Liver (tissue), 8 donors: ENCODE measurements at regions not wholly inside any gene's neighbourhood (a gene's known extent, or its start where the extent isn't known, plus 50 kb on each side); places are given as distances from the start of the nearest gene placed in this dataset.

ENCODE experiments used
- DNase-seq: peaks from one replicate; pipeline ENCODE4 v3.0.0-alpha.2; 2017; ENCODE audit warnings: low spot score
- H3K27ac ChIP-seq, 2 donors: one replicate each; pipeline ENCODE4 v1.7.0; 2013; ENCODE audit warnings: inconsistent platforms in 2 of 2, low read length in 2 of 2, control low read depth in 1 of 2, low read depth in 1 of 2, mild to moderate bottlenecking in 1 of 2
- H3K27me3 ChIP-seq, 4 donors: one replicate each; pipeline versions ENCODE4 v1.6.1 to v1.7.0; 2013; ENCODE audit warnings: low read length in 3 of 4, inconsistent platforms in 1 of 4, mild to moderate bottlenecking in 1 of 4, moderate library complexity in 1 of 4; ENCODE audit not compliant: control insufficient read depth in 4 of 4, insufficient read depth in 4 of 4
- H3K36me3 ChIP-seq, 4 donors: one replicate each; pipeline versions ENCODE4 v1.6.1 to v1.7.0; 2013; ENCODE audit warnings: low read length in 3 of 4, mild to moderate bottlenecking in 3 of 4, low read depth in 1 of 4, moderate library complexity in 1 of 4; ENCODE audit not compliant: control insufficient read depth in 4 of 4, insufficient read depth in 3 of 4
- H3K4me1 ChIP-seq, 4 donors: one replicate each; pipeline versions ENCODE4 v1.6.1 to v1.7.0; 2013; ENCODE audit warnings: low read length in 3 of 4, mild to moderate bottlenecking in 3 of 4, moderate library complexity in 1 of 4; ENCODE audit not compliant: control insufficient read depth in 4 of 4, insufficient read depth in 4 of 4
- H3K4me3 ChIP-seq, 3 donors: one replicate each; pipeline versions ENCODE4 v1.6.1 to v1.7.0; 2013; ENCODE audit warnings: low read length in 3 of 3, control low read depth in 1 of 3, low read depth in 1 of 3, mild to moderate bottlenecking in 1 of 3
- H3K9ac ChIP-seq, 2 donors: one replicate each; pipeline ENCODE4 v1.7.0; 2013; ENCODE audit warnings: low read length in 2 of 2, mild to moderate bottlenecking in 2 of 2, moderate library complexity in 2 of 2, control low read depth in 1 of 2, low read depth in 1 of 2
- H3K9me3 ChIP-seq, 4 donors: one replicate each; pipeline versions ENCODE4 v1.6.1 to v1.7.0; 2013; ENCODE audit warnings: low read length in 3 of 4; ENCODE audit not compliant: control insufficient read depth in 4 of 4
- EGR1 ChIP-seq, 2 donors: IDR thresholded peaks; 2 replicates each; pipeline ENCODE4 v1.6.1; 2016 to 2018; ENCODE audit warnings: antibody characterized with exemption in 2 of 2, low read depth in 2 of 2
- FOXA1 ChIP-seq: IDR thresholded peaks from 2 replicates; pipeline ENCODE4 v1.6.1; 2016; ENCODE audit warnings: antibody characterized with exemption
- FOXA2 ChIP-seq: IDR thresholded peaks from 2 replicates; pipeline ENCODE4 v1.6.1; 2016; ENCODE audit warnings: antibody characterized with exemption
- GABPA ChIP-seq, 2 donors: IDR thresholded peaks in 1 of 2; conservative IDR thresholded peaks in 1 of 2; 2 replicates each; pipeline ENCODE4 v1.6.1; 2016; ENCODE audit warnings: antibody characterized with exemption in 2 of 2, mild to moderate bottlenecking in 1 of 2, moderate library complexity in 1 of 2
- HNF4A ChIP-seq, 2 donors: conservative IDR thresholded peaks; 2 replicates each; pipeline ENCODE4 v1.6.1; 2016; ENCODE audit warnings: antibody characterized with exemption in 2 of 2, mild to moderate bottlenecking in 2 of 2
- HNF4G ChIP-seq: IDR thresholded peaks from 2 replicates; pipeline ENCODE4 v1.6.1; 2016; ENCODE audit warnings: antibody characterized with exemption
- JUND ChIP-seq, 2 donors: IDR thresholded peaks; 2 replicates each; pipeline ENCODE4 v1.6.1; 2016; ENCODE audit warnings: antibody characterized with exemption in 2 of 2
- NR2F2 ChIP-seq: IDR thresholded peaks from 2 replicates; pipeline ENCODE4 v1.6.1; 2016; ENCODE audit warnings: antibody characterized with exemption
- RAD21 ChIP-seq, 2 donors: IDR thresholded peaks; 2 replicates each; pipeline ENCODE4 v1.6.1; 2016; ENCODE audit warnings: antibody characterized with exemption in 2 of 2, mild to moderate bottlenecking in 2 of 2
- RXRA ChIP-seq, 2 donors: IDR thresholded peaks; 2 replicates each; pipeline ENCODE4 v1.6.1; 2017 to 2018; ENCODE audit warnings: antibody characterized with exemption in 2 of 2, mild to moderate bottlenecking in 1 of 2
- SP1 ChIP-seq: IDR thresholded peaks from 2 replicates; pipeline ENCODE4 v1.6.1; 2018; ENCODE audit warnings: antibody characterized with exemption, mild to moderate bottlenecking
- TAF1 ChIP-seq: conservative IDR thresholded peaks from 2 replicates; pipeline ENCODE4 v1.6.1; 2016; ENCODE audit warnings: antibody characterized with exemption, mild to moderate bottlenecking
- YY1 ChIP-seq: IDR thresholded peaks from 2 replicates; pipeline ENCODE4 v1.6.1; 2016; ENCODE audit warnings: antibody characterized with exemption, mild to moderate bottlenecking
- WGBS: extraction: QIAGEN DNeasy Blood & Tissue Kit; methylation state at CpG from one replicate; pipeline ENCODE4 v1.1.7; 2013; 5-methylcytosine and 5-hydroxymethylcytosine counted together
- TF ChIP-seq, protein P1 (sequence below): IDR thresholded peaks from 2 replicates; pipeline ENCODE4 v1.6.1; 2016; ENCODE audit warnings: antibody characterized with exemption, mild to moderate bottlenecking
- TF ChIP-seq, protein P2 (sequence below): IDR thresholded peaks from 2 replicates; pipeline ENCODE4 v1.6.1; 2016; ENCODE audit warnings: antibody characterized with exemption
- TF ChIP-seq, protein P3 (sequence below): fragments of 150-350 bp; IDR thresholded peaks from 2 replicates; pipeline ENCODE4 v1.5.1; 2017; ENCODE audit warnings: improper control_type of control experiment, low read depth, low read length; ENCODE audit not compliant: missing input control
- TF ChIP-seq, protein P4 (sequence below): IDR thresholded peaks from 2 replicates; pipeline ENCODE4 v1.6.1; 2016; ENCODE audit warnings: antibody characterized with exemption
- TF ChIP-seq, protein P5 (sequence below): IDR thresholded peaks from 2 replicates; pipeline ENCODE4 v1.6.1; 2016; ENCODE audit warnings: antibody characterized with exemption
- donor health status: healthy.
- donor health status: healthy.
- donor health status: healthy.
- donor health status: healthy.
- donor health status: healthy.

DNA sequence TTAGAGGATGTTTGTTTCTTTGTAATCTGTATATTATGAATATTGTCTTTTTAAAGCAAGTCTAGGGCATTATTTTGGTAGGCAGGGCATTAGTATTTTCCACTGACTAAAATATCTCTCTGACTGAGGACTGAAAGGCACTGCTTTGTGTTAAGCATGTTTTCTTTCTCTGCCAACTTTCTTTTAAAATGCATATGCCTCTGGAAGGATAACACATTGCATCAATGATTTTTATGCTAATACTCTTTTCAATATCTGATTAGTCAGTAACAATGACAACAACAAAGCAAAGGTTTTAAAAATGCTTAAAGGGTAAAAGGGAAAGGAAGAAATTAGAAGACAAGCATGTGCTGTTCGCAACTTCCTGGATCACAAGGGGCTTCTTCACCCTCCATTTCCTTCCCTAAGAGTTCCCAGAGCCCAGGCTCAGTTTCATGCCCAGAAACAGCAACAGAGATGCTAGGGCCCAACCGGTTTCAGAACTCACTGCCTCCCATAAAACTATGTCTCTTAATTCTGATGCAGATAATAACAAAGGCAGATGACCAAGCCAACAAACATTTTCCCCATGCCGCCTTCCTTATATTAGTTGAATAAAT, 786.8 kb upstream of the ACVR2A start:
- Histone ChIP-seq H3K4me3 (no peak overlapping the region), H3K27me3 (peaks cover 0 to 5% (median 0%) of the 10 kb centered on the region in 4 donors), H3K9me3 (peaks cover 0 to 6% (median 0%) of the 10 kb centered on the region in 4 donors), H3K27ac (no peak overlapping the region), H3K4me1 (no peaks in the 10 kb centered on the region), H3K36me3 (no peaks in the 10 kb centered on the region), H3K9ac (no peak overlapping the region)
- no peak for DNase-seq
- TF ChIP-seq TAF1 (no peak), FOXA1 (no peak), HNF4A (conservative IDR thresholded peaks at IDR 0.05) (no peak), JUND (IDR thresholded peaks at IDR 0.05) (no peak), RAD21 (IDR thresholded peaks at IDR 0.05) (no peak), FOXA2 (no peak), NR2F2 (no peak), EGR1 (IDR thresholded peaks at IDR 0.05; ENCODE audit: low read depth in 2 of 2) (no peak), GABPA (IDR thresholded peaks at IDR 0.05 in 1 of 2, conservative IDR thresholded peaks at IDR 0.05 in 1 of 2) (no peak), HNF4G (no peak), RXRA (IDR thresholded peaks at IDR 0.05) (no peak)
- TF ChIP-seq, protein P1, sequence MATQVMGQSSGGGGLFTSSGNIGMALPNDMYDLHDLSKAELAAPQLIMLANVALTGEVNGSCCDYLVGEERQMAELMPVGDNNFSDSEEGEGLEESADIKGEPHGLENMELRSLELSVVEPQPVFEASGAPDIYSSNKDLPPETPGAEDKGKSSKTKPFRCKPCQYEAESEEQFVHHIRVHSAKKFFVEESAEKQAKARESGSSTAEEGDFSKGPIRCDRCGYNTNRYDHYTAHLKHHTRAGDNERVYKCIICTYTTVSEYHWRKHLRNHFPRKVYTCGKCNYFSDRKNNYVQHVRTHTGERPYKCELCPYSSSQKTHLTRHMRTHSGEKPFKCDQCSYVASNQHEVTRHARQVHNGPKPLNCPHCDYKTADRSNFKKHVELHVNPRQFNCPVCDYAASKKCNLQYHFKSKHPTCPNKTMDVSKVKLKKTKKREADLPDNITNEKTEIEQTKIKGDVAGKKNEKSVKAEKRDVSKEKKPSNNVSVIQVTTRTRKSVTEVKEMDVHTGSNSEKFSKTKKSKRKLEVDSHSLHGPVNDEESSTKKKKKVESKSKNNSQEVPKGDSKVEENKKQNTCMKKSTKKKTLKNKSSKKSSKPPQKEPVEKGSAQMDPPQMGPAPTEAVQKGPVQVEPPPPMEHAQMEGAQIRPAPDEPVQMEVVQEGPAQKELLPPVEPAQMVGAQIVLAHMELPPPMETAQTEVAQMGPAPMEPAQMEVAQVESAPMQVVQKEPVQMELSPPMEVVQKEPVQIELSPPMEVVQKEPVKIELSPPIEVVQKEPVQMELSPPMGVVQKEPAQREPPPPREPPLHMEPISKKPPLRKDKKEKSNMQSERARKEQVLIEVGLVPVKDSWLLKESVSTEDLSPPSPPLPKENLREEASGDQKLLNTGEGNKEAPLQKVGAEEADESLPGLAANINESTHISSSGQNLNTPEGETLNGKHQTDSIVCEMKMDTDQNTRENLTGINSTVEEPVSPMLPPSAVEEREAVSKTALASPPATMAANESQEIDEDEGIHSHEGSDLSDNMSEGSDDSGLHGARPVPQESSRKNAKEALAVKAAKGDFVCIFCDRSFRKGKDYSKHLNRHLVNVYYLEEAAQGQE: no peak
- TF ChIP-seq, protein P2, sequence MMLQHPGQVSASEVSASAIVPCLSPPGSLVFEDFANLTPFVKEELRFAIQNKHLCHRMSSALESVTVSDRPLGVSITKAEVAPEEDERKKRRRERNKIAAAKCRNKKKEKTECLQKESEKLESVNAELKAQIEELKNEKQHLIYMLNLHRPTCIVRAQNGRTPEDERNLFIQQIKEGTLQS: no peak
- TF ChIP-seq, protein P3, sequence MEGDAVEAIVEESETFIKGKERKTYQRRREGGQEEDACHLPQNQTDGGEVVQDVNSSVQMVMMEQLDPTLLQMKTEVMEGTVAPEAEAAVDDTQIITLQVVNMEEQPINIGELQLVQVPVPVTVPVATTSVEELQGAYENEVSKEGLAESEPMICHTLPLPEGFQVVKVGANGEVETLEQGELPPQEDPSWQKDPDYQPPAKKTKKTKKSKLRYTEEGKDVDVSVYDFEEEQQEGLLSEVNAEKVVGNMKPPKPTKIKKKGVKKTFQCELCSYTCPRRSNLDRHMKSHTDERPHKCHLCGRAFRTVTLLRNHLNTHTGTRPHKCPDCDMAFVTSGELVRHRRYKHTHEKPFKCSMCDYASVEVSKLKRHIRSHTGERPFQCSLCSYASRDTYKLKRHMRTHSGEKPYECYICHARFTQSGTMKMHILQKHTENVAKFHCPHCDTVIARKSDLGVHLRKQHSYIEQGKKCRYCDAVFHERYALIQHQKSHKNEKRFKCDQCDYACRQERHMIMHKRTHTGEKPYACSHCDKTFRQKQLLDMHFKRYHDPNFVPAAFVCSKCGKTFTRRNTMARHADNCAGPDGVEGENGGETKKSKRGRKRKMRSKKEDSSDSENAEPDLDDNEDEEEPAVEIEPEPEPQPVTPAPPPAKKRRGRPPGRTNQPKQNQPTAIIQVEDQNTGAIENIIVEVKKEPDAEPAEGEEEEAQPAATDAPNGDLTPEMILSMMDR: no peak
- TF ChIP-seq, protein P4, sequence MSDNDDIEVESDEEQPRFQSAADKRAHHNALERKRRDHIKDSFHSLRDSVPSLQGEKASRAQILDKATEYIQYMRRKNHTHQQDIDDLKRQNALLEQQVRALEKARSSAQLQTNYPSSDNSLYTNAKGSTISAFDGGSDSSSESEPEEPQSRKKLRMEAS: no peak
- TF ChIP-seq, protein P5, sequence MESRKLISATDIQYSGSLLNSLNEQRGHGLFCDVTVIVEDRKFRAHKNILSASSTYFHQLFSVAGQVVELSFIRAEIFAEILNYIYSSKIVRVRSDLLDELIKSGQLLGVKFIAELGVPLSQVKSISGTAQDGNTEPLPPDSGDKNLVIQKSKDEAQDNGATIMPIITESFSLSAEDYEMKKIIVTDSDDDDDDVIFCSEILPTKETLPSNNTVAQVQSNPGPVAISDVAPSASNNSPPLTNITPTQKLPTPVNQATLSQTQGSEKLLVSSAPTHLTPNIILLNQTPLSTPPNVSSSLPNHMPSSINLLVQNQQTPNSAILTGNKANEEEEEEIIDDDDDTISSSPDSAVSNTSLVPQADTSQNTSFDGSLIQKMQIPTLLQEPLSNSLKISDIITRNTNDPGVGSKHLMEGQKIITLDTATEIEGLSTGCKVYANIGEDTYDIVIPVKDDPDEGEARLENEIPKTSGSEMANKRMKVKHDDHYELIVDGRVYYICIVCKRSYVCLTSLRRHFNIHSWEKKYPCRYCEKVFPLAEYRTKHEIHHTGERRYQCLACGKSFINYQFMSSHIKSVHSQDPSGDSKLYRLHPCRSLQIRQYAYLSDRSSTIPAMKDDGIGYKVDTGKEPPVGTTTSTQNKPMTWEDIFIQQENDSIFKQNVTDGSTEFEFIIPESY: no peak
- WGBS: 79% methylated on average over 3 of the region's 3 CpGs

DNA sequence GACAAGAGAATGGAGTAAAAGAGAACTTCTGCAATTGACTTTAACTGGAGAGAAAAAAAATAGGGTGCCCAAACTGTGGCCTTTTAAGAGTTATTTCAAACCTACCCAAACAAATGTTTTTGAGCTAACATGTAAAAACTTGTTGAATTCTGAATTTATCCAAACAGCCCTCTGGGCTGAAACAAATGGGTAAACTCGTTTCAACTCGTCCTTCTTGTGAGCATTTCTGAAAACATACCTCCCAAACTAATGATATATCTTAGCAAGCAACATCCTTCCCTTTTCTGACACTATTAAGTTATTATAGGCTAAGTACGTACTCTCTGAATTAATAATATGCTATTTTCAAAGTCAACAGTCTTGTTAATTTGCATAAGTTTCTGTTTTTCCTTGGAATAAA, 793.0 kb upstream of the ACVR2A start:
- Histone ChIP-seq H3K27ac (no peak overlapping the region), H3K4me3 (no peak overlapping the region), H3K9me3 (peaks cover 0 to 6% (median 0%) of the 10 kb centered on the region in 4 donors), H3K9ac (no peak overlapping the region), H3K4me1 (no peaks in the 10 kb centered on the region), H3K27me3 (peaks cover 0 to 8% (median 0%) of the 10 kb centered on the region in 4 donors), H3K36me3 (no peaks in the 10 kb centered on the region)
- 75% methylated on average over 3 of the region's 3 CpGs for WGBS
- TF ChIP-seq SP1 (no peak), YY1 (no peak), FOXA1 (no peak), GABPA (IDR thresholded peaks at IDR 0.05 in 1 of 2, conservative IDR thresholded peaks at IDR 0.05 in 1 of 2) (no peak), HNF4G (no peak), EGR1 (IDR thresholded peaks at IDR 0.05; ENCODE audit: low read depth in 2 of 2) (no peak)
- TF ChIP-seq, protein P1: no peak
- TF ChIP-seq, protein P3: no peak
- DNase-seq: no peak
